Activated CD4-positive, CD25-positive, alpha-beta regulatory T cell (primary cell): ENCODE measurements at regions not wholly inside any gene's neighbourhood (a gene's known extent, or its start where the extent isn't known, plus 50 kb on each side); places are given as distances from the start of the nearest gene placed in this dataset.

Source experiments
- DNase-seq, 4 experiments: peaks; one replicate each; lab custom pipeline; 2025; lab: John Stamatoyannopoulos, UW

DNA sequence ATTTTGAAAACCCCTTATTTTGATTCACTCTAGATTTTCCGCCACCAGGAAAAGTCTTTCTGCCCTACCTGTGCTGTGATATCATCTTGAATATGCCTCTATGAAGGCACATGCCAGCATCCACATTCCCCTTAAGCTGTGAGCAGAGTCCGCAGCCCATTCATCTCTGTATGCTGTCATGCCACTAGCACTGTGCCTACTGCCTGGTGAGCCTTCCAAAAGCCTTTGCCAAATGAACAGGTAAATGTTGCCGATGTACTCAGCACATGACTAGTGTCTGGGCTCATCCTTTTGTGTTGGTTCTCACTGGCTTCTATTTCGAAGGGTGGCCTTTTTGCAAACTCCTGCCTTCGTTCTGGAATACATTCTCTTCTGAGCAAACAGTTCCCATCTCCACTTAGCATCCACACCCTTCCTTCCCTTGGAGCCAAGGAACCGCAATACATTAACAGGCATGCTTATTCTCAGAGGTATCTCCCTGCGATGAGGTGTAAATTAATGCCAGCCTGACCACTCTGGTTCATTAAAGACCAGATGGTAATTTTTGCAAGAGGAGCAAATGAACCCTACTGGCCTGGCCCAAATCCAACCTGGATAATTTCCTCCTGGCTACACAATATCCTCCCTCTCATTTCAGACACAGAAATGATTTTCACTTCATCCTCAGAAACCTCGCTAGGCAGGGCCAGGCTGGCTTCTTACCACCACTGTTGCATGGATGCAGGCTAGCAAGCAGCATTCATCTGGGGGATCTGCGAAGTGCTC, 339.7 kb upstream of the NFE2L3 start:
- DNase-seq, result no peak

DNA sequence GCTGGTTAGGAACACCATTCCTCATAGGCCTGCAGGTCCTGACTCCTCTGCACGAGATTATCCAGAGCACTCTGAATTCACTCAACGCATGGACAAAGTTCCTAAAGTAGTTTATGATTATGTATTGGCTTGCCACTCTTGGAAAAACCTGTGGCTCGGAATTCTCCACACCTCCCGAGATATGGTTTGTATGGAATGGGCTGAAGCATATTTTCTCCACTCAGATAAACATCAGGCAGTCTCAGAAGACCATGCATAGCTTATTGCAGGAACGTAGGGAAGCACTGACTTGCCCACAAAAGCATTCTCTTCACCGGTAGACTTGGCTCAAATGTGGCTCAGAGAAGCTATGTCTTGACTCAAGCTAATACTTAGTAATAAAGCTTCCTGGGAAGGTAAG, 338.6 kb upstream of the NFE2L3 start:
- no peak for DNase-seq

DNA sequence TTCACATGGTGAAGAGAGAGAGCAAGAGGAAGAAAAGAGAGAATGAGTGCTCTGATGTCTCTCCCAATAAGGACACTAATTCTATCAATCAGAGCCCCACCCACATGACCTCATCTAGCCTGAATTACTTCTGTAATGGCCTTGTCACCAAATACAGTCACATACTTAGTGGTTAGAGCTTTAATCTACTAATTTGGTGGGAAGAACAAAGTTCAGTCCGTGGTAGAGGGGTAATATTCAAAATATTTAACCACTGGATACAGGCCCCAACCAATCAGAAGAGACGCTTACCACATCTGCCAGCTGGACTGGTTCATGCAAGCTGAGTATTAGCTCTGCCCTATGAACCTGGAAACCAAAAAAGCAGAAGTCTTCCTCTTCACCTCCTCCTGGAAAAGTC, 336.3 kb upstream of the NFE2L3 start:
- DNase-seq, result no peak

DNA sequence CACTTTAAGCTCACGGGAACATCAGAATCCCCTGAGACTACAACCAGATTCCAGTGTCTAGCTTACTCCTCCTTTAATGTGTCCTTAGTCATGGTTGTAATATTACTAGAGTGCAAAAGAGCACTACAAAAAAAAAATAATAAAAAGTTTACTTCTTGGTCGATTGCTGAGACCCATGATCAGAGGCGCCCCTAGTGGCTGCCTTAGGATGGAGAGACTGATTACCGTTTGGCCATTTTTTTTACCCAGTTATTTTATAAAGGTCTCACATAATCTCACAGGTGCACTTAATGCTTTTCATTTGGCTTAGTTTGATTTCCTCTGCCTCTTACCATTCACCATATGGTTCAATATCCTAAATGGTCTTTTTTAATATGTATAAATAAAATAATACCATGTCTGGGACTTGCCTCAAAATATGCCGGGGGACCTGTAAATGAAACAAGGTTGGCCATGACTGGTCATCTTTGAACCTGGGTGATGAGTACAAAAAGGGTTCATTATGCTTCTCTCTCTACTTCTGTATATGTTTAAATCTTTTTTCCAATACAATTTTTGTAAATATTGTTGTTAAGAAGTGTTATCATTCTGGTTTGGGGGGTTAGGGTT, 331.5 kb upstream of the NFE2L3 start:
- no peak for DNase-seq

DNA sequence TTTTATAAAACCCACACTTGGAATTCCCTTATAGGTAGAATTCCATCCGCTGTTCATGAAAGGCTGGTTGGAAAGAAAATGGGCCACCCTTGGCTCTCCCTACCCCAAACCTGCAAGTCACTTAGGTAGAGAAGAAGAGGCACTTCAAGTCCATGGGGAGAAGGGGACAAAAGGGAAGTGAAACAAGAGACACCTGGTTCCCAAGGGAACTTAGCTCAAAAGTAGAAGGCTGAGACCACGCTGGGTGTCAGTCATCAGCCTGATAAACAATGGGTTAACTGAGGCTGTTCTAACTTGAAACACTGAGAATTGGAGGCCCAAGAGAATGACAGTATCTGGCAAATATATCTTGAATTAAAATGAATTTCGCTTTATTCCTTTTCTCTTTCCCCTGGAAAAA, 330.8 kb upstream of the NFE2L3 start:
- DNase-seq, result no peak

DNA sequence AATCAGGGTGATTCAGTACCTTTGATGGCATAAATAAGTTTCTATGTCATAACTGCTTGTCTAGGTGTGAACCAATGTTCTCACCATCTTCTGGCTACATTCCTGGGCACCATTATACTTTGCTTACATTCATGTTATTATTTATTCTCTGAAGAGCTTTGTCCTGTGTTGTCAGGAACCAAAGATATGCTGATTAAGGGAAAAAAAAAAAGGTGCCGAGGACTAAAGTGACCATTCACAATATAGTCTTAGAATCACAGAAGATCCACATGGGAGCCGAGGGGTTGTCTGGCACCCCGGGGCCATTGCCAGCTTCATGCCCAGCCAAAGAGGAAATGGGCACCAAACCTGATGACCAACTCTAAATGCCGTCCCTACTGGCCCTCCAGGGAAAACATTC, 329.2 kb upstream of the NFE2L3 start:
- DNase-seq, result no peak

DNA sequence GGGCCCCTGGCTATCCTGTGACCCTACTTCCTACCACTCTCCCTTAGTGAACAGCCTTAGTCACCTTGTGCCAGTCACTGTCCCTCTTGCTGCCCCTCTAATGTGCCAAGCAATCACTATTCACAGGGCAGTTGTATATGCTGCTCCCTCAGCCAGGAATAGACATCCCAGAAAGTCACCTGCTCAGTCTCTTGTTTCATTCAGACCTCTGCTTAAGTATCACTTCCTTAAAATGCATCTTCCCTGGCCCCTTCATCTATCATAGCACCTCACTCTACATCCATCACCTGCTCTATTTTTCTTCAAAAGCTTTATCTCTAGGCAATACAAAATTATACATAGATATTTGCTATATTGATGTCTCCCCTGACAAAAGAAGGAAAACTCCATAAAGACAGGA, 328.4 kb upstream of the NFE2L3 start:
- DNase-seq, result no peak

DNA sequence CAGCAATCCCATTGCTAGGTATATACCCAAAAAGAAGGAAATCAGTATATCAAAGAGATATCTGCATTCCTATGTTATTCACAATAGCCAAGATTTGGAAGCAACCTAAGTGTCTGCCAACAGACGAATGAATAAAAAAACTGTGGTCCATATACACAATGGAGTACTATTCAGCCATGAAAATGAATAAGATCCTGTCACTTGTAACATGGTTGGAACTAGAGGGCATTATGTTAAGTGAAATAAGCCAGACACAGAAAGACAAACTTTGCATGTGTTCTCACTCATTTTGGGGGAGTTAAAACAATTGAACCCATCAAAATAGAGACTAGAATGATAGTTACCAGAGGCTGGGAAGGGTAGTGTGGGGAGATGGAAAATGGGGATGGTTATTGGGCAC, 323.5 kb upstream of the NFE2L3 start:
- DNase-seq, result no peak

DNA sequence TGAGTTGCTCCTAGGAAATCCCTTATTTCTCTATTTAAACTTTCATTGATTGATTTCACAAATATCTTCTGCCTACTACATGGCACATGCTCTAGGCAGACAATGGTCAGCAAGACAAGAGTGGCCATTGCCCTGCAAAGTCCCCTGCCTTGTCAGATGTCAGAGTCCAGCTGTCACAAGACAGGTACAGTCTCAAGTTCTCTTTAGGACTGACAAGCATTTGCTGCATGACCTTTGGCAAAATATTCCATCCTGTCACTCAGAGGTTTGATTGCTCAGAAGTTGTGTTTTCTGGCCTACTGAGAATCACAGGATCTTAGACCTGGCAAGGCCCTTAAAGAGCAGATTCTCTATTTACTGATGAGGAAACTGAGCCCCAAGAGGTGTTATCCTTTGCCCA, 322.3 kb upstream of the NFE2L3 start:
- DNase-seq, result no peak

DNA sequence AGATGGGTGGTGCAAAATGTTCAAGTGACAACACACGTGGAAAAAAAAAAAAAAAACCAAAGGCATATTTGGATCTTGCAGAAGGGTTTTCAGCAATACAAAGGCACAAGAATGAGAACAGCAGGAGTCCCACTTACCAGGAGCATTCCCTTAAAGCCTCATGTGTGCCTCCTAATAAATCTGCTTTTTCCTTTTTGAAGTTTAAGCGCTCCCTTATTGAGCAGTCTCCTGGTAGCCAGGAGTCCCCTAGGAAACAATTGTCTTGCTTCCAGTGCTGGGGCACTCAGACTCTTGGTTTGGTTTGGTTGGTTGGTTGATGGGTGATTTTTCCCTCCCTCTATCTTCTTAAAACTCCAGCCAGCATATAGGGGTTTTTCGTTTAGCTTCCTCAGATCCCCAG, 321.8 kb upstream of the NFE2L3 start:
- no peak for DNase-seq

DNA sequence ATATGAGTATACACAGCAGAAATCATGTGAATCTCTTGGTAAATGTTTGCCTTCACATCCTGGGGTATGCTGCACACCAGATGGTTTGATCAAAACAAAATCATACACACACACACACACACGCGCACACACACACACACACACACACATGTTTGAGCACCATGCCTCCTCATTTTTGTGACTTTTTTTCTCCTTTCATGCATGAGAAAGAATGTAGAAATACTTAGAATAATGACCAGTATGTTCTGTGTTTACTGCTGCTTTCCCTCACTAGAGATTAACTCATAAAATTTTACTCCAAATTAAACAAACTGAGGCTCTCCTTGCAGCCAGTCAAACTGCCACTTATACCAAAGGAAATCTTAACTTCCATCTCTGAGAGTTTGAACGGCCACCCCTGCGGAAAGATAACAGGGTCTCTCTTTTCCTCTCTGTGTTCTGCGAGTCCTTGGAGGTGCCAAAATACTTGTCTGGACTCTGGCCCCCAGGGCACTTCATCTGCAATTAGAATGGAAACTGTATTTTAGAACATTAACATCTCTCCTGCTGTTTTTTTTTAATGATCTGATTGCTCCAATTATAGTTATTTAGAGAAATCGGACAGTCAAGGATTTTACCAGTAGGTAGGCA, 320.8 kb upstream of the NFE2L3 start:
- DNase-seq, result no peak

DNA sequence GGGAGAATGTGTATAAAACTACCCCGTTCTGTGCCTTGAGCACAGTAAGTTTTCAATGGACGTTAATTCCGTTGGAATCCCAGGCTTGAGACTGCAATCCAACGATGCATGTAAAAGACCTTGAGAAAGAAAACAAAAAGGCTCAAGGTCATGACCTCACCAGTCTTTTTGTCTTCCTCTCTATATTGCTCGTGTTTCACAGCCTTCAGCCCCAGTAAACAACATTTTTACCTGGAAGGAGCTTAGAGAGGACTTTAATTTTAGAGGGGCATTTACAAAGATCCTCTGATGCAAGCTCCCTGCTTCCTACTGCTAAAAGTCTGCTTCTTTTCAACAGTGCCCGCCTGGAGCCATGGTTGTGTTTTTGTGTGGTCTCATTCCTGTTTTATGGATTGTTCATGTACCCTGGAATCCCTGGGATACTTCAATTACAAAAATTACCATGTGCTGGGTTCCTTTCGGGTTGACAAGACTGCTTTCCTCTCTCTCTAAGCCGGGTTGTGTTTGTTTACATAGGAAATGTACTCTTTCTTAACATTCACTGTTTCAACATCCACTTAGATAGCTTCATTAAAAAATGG, 320.1 kb upstream of the NFE2L3 start:
- DNase-seq, result no peak

DNA sequence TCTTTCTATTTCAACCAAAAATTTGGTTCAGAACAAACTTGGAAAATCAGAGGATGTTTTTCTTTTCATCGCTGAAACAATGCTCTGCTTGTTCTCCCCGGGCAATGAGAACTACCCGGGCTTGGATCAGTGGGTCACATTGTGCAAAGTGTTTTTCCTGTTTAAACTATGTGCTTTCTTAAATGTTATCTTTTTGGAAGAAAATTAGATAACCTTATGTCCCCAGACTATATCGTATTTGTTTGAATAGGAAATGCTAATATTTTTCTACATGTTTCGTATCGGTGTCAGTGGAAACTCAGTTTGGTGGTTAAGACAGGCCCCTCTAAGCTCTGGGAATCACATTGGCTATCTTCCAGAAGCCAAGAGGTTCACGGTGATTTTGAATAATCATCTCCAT, 319.5 kb upstream of the NFE2L3 start:
- DNase-seq, result no peak

DNA sequence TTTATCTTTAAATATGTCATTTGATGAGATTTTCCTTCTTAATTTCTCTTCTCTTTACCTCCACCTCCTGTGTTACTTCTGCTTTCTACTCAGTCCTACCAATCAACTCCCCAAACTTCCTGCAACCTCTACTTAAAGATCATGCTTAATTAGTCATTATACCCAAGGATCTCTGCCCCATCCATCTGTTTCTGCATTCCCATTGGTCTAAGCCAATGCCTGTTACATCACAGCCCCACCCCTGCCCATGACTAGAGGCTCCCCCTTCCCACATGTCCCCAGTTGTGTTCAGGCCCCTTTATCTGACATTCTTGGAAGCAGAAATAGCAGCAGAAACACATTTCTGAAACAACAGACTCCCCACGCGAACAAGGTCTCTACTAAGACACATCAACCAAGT, 319.1 kb upstream of the NFE2L3 start:
- no peak for DNase-seq

DNA sequence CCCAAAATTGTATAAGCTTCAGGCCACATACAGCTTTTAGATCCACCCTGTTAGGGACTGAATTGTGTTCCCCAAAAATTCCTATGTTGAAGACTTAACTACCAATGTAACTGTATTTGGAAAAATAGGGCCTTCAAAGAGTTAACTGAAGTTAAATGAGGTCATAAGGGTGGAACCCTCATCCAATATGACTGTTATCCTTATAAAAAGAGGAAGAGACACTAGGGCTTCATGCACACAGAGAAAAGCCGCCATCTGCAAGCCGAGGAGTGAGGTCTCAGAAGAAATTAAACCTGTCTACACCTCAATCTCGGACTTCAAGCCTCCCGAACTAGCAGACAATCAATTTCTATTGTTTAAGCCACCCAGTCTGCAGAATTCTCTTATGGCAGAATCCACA, 317.9 kb upstream of the NFE2L3 start:
- no peak for DNase-seq

DNA sequence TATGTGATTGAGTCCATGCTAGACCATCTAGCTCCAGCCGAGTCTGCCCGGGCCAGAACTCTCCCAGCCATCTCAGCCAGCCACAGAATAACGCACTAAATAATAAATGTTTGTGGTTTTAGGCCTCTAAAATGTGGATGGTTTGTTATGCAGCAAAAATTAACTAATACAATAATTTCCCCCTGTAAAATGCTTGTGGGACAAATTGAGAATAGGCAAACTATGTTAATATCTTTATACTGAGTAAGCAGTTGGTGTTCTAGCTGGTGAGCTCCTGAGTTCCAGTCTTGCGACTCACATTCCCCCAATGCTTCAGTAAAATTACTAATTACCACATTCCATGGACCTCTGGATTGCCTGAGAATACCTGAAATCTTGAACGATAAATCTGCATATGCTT, 316.8 kb upstream of the NFE2L3 start:
- no peak for DNase-seq

DNA sequence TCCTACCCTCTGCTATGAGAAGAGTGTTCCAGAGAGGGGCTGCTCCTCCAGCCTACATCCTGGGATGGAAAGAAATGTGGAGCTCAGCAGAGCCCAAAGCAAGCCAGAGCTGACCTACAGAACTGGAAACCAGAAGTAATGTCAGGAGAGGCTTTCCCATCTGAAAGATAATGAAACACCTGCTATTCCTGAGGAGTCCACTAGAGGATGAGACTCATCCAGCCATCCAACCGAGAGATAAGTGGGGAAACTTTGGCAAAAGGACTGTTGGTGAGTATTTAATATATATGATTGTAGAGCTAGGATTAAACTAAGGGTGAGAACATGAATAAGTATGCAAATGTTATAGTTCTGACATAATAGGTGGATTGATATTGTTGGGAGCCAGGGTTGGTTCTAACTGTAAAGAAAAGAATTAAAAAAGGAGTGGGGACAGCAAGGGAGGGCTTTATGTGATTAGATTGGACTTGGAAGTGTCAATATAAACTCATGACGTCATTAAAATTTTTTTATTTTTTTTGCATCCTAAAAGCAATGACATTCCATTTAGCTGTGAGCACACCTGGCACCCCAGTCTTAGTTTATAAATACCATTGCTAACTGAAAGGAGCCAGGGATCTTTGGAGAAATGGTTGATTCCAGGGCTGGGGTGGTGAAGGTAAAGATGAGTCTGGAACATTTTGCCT, 312.8 kb upstream of the NFE2L3 start:
- DNase-seq, result no peak

DNA sequence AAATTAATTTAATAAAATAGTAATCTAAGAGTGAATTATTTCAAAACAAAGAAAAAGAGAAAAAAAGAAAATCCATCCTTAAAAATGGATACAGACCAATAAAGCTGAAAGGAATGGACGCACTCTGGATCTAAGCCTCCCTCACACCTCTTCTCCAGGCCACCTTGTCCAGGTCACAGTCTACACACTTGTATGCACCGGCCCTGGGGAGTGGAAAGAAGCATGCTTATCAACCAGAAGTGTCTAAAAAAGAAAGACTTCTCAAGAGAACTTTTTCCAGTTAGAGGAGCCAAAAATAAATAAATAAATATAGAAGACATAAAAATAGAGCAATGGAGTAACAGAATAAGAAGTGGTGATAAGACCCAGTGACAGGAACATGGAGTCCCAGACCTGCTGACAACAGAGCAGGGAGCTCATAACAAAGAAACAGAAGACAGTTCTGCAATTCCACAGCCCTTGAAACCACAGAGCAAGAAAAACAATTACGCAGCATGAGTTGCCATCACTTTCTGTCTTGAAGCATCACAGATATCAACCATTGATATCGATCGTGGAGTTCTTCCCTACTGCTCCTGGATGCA, 311.7 kb upstream of the NFE2L3 start:
- DNase-seq, result no peak

DNA sequence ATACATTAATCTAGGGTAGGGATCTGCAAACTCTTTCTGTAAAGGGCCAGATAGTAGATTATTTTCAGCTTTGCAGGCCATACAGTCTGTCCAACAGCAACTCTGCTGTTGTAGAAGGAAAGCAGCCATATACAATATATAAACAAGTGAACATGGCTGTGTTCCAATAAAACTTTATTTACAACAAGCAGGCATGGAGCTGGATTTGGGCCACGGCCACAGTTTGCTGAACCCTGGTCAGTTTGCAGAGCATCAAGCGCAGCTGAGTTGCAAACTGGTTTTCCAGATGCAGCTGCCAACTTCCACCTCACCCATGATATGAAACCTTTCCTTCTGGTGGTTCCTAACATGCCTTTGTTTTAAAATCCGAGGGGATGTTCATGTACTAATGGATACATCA, 310.4 kb upstream of the NFE2L3 start:
- DNase-seq, result no peak

DNA sequence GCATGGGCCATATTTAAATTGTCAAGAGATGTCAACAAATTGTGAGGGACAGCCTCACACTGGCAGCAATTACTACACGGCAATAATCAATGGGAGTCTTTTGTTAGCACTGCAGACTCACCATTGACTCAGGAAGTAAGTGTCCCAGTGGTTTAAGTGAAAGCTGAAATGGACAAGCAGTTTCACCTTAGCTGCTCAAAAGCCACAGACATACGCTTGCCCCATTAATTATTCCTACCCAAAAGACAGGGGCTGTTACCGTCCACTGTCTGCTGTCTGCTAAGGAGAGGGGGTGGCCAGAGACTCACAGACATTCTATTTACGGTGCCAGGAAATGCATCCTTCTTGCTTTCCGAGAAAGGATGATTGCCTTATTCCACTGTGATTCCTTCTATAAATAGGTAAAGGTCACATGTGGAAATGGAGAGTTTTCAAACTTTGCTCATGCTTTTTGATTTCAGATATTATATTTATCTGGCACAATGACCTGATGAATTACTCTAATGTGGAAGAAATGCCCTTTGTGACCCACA, 309.7 kb upstream of the NFE2L3 start:
- no peak for DNase-seq

DNA sequence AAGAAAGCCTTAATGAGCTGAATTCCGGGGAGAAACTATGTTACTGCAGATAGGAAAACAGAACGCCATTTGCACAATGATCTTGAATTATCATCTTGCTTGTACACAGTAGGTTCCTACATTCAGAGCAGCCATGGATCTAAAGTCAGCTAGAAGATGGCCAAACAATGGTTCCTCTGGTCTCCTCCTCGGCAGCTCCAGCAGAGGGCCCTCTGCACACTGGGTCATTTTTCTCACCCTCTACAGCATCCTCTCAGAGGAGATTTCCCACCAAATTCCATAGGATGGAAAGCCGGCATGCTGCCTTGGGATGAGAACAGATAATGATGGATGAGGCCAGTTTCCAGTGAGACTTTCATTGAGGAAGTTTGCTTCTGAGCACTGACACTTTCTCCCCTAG, 308.5 kb upstream of the NFE2L3 start:
- no peak for DNase-seq
